ENCODE measurements at regions not wholly inside any gene's neighbourhood (a gene's known extent, or its start where the extent isn't known, plus 50 kb on each side); places are given as distances from the start of the nearest gene placed in this dataset.

GRCh38 chr4:26094076-26094475, 180.1 kb downstream of the SMIM20 start:
- no peak for TF ChIP-seq CTCF (IDR thresholded peaks at IDR 0.05; ENCODE audit: insufficient read depth, low read length)
- peak; percentile 56 for DNase-seq (ENCODE audit: low read depth)
- H3K4me3 ChIP-seq (ENCODE audit: low read depth, low read length) = no peak overlapping the region

- no peak for TF ChIP-seq CTCF (IDR thresholded peaks at IDR 0.05; ENCODE audit: insufficient read depth, low read length)
- H3K4me3 ChIP-seq (ENCODE audit: low read depth, low read length) = no peak overlapping the region
- peak; percentile 72 for DNase-seq (ENCODE audit: low read depth)
Observed at GRCh38 chr4:26094911-26095310, 180.9 kb downstream of the SMIM20 start.

GRCh38 chr4:26099967-26100366, 185.9 kb downstream of the SMIM20 start:
- no peak for DNase-seq (ENCODE audit: low read depth)
- no peak for TF ChIP-seq CTCF (IDR thresholded peaks at IDR 0.05; ENCODE audit: insufficient read depth, low read length)
- H3K4me3 ChIP-seq (ENCODE audit: low read depth, low read length) = no peak overlapping the region

- no peak for DNase-seq (ENCODE audit: low read depth)
- TF ChIP-seq CTCF (IDR thresholded peaks at IDR 0.05; ENCODE audit: insufficient read depth, low read length) = no peak
- no peak overlapping the region for H3K4me3 ChIP-seq (ENCODE audit: low read depth, low read length)
Observed at GRCh38 chr4:26101011-26101410, 187.0 kb downstream of the SMIM20 start.

GRCh38 chr4:26104056-26104685, 190.2 kb downstream of the SMIM20 start:
- DNase-seq (ENCODE audit: low read depth) = no peak
- no peak for TF ChIP-seq CTCF (IDR thresholded peaks at IDR 0.05; ENCODE audit: insufficient read depth, low read length)
- H3K4me3 ChIP-seq (ENCODE audit: low read depth, low read length) = no peak overlapping the region

- TF ChIP-seq CTCF (IDR thresholded peaks at IDR 0.05; ENCODE audit: insufficient read depth, low read length) = no peak
- peak; percentile 59 for DNase-seq (ENCODE audit: low read depth)
- H3K4me3 ChIP-seq (ENCODE audit: low read depth, low read length) = no peak overlapping the region
Observed at GRCh38 chr4:26105337-26105736, 191.3 kb downstream of the SMIM20 start.
